Hematopoietic multipotent progenitor cell treated with erythropoietin and hydrocortisone succinate and interleukin-3 and kit ligand, for 17 days (in vitro differentiated cells): ENCODE measurements at regions not wholly inside any gene's neighbourhood (a gene's known extent, or its start where the extent isn't known, plus 50 kb on each side); places are given as distances from the start of the nearest gene placed in this dataset.

ENCODE experiments used
- DNase-seq: peaks from one replicate; pipeline ENCODE4 v3.0.0-alpha.2; 2015; ENCODE audit warnings: low spot score

- DNase-seq, result no peak
These were observed 168.6 kb downstream of the TRIM33 start for GRCh38 chr1:114342376-114342775.

GRCh38 chr1:114341856-114342255 lies 169.1 kb downstream of the TRIM33 start:
- no peak for DNase-seq

- no peak for DNase-seq
These were observed 169.7 kb downstream of the TRIM33 start for GRCh38 chr1:114341299-114341698.

- DNase-seq, result no peak
These were observed 170.1 kb downstream of the TRIM33 start for GRCh38 chr1:114340892-114341291.

- DNase-seq, result no peak
These were observed 171.6 kb downstream of the TRIM33 start for GRCh38 chr1:114339379-114339778.

GRCh38 chr1:114338191-114338890 lies 172.7 kb downstream of the TRIM33 start:
- DNase-seq, result no peak

- DNase-seq, result no peak
These were observed 173.6 kb downstream of the TRIM33 start for GRCh38 chr1:114337417-114337816.

- no peak for DNase-seq
These were observed 174.6 kb downstream of the TRIM33 start for GRCh38 chr1:114336360-114336759.

GRCh38 chr1:114335273-114335672 lies 175.7 kb downstream of the TRIM33 start:
- no peak for DNase-seq

- DNase-seq, result no peak
These were observed 176.7 kb downstream of the TRIM33 start for GRCh38 chr1:114334297-114334696.

GRCh38 chr1:114333690-114334089 lies 177.3 kb downstream of the TRIM33 start:
- no peak for DNase-seq

GRCh38 chr1:114331936-114332335 lies 178.3 kb upstream of the SYT6 start:
- no peak for DNase-seq

- no peak for DNase-seq
These were observed 176.8 kb upstream of the SYT6 start for GRCh38 chr1:114330451-114330983.

GRCh38 chr1:114328361-114328904 lies 174.8 kb upstream of the SYT6 start:
- no peak for DNase-seq

- DNase-seq, result no peak
These were observed 170.9 kb upstream of the SYT6 start for GRCh38 chr1:114324662-114324965.

GRCh38 chr1:114323959-114324661 lies 170.4 kb upstream of the SYT6 start:
- DNase-seq, result no peak

- DNase-seq, result no peak
These were observed 169.1 kb upstream of the SYT6 start for GRCh38 chr1:114322734-114323133.

- no peak for DNase-seq
These were observed 168.5 kb upstream of the SYT6 start for GRCh38 chr1:114322207-114322606.

GRCh38 chr1:114320586-114320985 lies 166.9 kb upstream of the SYT6 start:
- DNase-seq, result no peak

- DNase-seq, result no peak
These were observed 165.7 kb upstream of the SYT6 start for GRCh38 chr1:114319418-114319817.

GRCh38 chr1:114318961-114319360 lies 165.3 kb upstream of the SYT6 start:
- no peak for DNase-seq

GRCh38 chr1:114316204-114316603 lies 162.5 kb upstream of the SYT6 start:
- no peak for DNase-seq

- DNase-seq, result no peak
These were observed 162.0 kb upstream of the SYT6 start for GRCh38 chr1:114315631-114316030.
